ENCODE measurements at regions not wholly inside any gene's neighbourhood (a gene's known extent, or its start where the extent isn't known, plus 50 kb on each side); places are given as distances from the start of the nearest gene placed in this dataset.

DNA sequence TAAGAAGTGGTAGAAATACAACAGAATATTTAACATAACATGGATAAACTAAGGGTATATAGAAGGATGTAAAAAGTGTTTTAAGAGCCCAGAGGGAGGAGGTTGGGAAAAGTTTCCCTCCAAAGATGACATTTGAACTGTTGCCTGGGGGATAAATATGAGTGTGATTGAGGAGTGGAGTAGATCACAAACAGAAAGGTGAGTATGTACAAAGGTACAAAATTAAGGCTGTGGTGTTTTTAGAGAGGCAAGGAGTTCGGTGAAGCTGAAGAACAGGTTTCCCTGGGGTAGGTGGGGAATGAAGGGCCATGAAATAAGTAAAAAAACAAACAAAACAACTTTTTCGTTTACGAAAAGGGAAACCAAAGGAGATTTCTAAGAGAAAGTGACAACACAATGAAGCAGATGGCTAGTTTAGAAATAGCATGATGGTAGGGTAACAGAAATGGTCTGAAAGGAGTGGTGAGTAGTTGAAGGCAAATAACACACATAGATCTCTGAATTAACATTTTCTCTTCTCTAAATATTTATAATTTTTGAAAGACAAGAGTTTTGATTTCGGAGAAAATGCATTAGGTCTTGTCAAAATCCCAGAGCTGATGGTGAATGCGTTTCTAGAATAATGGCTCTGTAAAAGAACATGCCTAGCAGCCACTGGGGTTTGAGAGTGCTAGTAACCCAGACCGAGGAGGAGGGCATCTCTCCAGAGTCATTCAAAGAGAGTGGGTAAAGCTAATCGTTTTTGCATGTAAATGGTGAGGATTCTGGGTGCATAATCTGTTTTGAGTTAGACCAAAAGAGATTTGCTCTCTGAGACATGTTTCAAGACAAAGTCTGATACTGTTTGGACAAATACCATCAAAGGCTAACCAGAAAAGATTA lies 240.4 kb upstream of the DCN start:
- Histone ChIP-seq H3K27me3 (ENCODE audit: control insufficient read depth, insufficient read depth, low read length) (no peaks in the 10 kb centered on the region), H3K4me3 (ENCODE audit: low read length) (no peak overlapping the region), H3K9me3 (ENCODE audit: control insufficient read depth, low read depth, low read length) (no peaks in the 10 kb centered on the region), H3K27ac (ENCODE audit: low read length) (no peak overlapping the region), H3K4me1 (ENCODE audit: control insufficient read depth, low read depth, low read length) (peaks cover 12% of the 10 kb centered on the region), H3K36me3 (ENCODE audit: control insufficient read depth, low read depth, low read length) (no peaks in the 10 kb centered on the region), H3K9ac (ENCODE audit: low read length) (no peak overlapping the region)

DNA sequence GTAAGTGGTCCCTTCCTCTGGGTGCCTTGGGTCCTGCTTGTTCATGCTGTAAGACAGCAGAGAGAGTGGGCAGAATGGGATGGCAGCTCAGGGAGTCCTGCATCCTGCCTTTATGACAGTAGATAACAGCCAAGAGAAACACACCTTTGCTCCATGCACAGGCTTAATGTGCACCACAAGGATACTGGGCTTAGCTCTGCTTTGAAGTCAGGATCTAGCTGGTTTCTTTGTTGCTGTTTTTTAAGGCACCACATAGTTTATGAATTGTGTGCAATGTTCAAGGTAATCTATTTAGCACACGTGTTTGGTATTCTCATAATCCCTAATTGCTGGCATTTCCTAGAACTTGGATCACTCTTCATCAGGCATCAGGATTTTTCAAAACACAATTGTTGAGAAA lies 239.5 kb upstream of the DCN start:
- Histone ChIP-seq H3K27me3 (ENCODE audit: control insufficient read depth, insufficient read depth, low read length) (no peaks in the 10 kb centered on the region), H3K36me3 (ENCODE audit: control insufficient read depth, low read depth, low read length) (no peaks in the 10 kb centered on the region), H3K9me3 (ENCODE audit: control insufficient read depth, low read depth, low read length) (no peaks in the 10 kb centered on the region), H3K9ac (ENCODE audit: low read length) (no peak overlapping the region), H3K27ac (ENCODE audit: low read length) (no peak overlapping the region), H3K4me3 (ENCODE audit: low read length) (no peak overlapping the region), H3K4me1 (ENCODE audit: control insufficient read depth, low read depth, low read length) (peaks cover 12% of the 10 kb centered on the region)

DNA sequence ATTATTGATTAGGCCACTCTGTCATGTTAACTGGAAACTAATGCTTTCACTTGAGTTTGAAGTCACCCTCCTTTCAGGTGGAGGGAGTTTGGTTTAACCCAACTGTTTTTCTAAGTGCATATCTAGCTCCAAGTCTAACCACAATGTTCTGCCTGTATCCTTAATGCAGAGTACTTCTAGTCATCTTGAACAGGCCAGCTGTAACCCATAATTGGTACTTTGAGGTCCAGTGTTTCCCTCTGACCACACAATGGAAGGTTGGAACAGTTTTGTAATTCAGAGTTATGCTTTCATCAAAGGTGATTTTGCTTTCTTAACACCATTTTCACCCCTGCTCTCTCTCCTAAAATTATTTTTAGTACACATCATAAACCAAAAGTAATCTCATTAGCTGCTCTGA lies 237.2 kb upstream of the DCN start:
- Histone ChIP-seq H3K27ac (ENCODE audit: low read length) (no peak overlapping the region), H3K4me3 (ENCODE audit: low read length) (no peak overlapping the region), H3K4me1 (ENCODE audit: control insufficient read depth, low read depth, low read length) (peaks cover 16% of the 10 kb centered on the region), H3K36me3 (ENCODE audit: control insufficient read depth, low read depth, low read length) (no peaks in the 10 kb centered on the region), H3K27me3 (ENCODE audit: control insufficient read depth, insufficient read depth, low read length) (no peaks in the 10 kb centered on the region), H3K9me3 (ENCODE audit: control insufficient read depth, low read depth, low read length) (no peaks in the 10 kb centered on the region), H3K9ac (ENCODE audit: low read length) (no peak overlapping the region)

DNA sequence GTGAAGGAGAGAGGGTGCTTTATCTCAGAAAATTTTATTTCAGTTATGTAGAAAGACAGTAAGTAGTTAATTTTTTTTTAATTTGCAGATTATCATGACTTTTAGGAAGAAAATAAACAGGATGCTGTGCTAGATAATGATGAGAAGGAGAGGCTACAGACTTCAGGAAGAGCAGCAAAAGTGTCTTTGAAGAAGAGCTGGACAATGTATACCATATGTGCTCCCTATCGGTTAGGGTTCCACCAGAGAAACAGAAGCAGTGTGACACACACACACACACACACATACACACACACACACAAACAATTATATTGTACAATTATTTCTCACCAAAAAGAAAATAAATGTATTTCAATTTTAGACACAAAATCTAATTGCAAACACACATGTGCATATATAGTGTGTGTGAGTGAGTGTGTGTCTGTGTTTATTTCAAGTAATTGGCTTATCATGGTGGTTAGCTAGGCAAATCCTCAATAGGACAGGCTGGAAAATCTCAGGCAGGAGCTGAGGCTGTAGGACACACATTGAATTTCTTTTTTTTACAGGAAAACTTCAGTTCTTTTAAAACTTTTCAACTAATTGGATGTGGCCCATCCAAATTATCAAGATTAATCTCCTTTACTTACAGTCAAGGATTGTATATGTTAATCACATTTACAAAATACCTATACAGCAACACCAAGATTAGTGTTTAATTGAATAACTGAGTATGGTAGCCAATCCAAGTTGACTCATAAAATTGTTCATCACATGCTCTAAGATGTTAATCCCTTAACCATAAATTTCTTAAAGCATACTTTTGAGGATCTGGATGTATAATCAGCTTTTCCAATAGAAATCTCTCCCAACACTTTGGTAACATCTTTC lies 235.8 kb upstream of the DCN start:
- Histone ChIP-seq H3K27ac (ENCODE audit: low read length) (no peak overlapping the region), H3K4me3 (ENCODE audit: low read length) (no peak overlapping the region), H3K4me1 (ENCODE audit: control insufficient read depth, low read depth, low read length) (peaks cover 23% of the 10 kb centered on the region), H3K9me3 (ENCODE audit: control insufficient read depth, low read depth, low read length) (no peaks in the 10 kb centered on the region), H3K9ac (ENCODE audit: low read length) (no peak overlapping the region), H3K36me3 (ENCODE audit: control insufficient read depth, low read depth, low read length) (no peaks in the 10 kb centered on the region), H3K27me3 (ENCODE audit: control insufficient read depth, insufficient read depth, low read length) (no peaks in the 10 kb centered on the region)

DNA sequence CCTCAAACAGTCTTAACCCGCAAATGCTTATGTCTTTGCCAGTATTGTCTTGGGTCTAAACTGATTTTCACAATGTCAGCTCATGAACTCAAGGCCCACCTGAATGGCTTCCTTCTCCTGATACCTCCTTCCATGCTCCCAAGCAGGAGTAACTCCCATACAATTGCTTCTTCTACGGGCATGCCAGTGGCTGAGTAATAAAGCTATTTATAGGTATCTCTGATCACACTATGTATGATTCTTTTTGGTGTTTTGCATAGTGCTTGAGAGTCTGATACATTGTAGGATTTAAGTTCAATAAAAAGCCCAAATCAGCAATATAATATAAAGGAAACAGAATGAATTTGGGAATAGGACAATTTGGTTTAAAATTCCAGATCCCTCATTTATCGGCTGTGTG lies 235.0 kb upstream of the DCN start:
- H3K4me3 ChIP-seq (ENCODE audit: low read length): no peak overlapping the region

DNA sequence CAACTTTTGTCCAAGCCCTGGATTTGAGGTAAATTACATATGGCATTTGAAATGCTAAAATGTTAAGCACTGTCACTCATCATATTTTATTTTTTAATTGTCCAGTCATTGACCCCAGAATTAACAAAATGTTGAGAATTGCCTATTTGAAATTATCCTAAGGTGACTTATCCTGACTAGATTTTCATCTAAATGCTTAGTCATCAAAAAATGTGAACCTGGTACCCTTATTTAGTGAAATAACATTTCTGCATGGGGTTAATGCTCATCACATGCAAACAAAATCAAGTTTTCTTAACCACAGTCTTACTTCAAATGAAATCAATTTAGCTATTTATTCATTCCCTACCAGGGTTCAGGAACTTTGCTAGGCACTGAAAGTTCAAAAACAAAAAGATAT lies 232.0 kb upstream of the DCN start:
- no peak overlapping the region for H3K27ac ChIP-seq (ENCODE audit: low read length)
- peaks cover 15% of the 10 kb centered on the region for H3K4me1 ChIP-seq (ENCODE audit: control insufficient read depth, low read depth, low read length)

More for the DNA sequence above, 235.0 kb upstream of the DCN start:
- no peak overlapping the region for H3K9ac ChIP-seq (ENCODE audit: low read length)
- no peak overlapping the region for H3K27ac ChIP-seq (ENCODE audit: low read length)
- H3K4me1 ChIP-seq (ENCODE audit: control insufficient read depth, low read depth, low read length): peaks cover 16% of the 10 kb centered on the region
- H3K36me3 ChIP-seq (ENCODE audit: control insufficient read depth, low read depth, low read length): no peaks in the 10 kb centered on the region
- H3K27me3 ChIP-seq (ENCODE audit: control insufficient read depth, insufficient read depth, low read length): no peaks in the 10 kb centered on the region
- H3K9me3 ChIP-seq (ENCODE audit: control insufficient read depth, low read depth, low read length): no peaks in the 10 kb centered on the region

DNA sequence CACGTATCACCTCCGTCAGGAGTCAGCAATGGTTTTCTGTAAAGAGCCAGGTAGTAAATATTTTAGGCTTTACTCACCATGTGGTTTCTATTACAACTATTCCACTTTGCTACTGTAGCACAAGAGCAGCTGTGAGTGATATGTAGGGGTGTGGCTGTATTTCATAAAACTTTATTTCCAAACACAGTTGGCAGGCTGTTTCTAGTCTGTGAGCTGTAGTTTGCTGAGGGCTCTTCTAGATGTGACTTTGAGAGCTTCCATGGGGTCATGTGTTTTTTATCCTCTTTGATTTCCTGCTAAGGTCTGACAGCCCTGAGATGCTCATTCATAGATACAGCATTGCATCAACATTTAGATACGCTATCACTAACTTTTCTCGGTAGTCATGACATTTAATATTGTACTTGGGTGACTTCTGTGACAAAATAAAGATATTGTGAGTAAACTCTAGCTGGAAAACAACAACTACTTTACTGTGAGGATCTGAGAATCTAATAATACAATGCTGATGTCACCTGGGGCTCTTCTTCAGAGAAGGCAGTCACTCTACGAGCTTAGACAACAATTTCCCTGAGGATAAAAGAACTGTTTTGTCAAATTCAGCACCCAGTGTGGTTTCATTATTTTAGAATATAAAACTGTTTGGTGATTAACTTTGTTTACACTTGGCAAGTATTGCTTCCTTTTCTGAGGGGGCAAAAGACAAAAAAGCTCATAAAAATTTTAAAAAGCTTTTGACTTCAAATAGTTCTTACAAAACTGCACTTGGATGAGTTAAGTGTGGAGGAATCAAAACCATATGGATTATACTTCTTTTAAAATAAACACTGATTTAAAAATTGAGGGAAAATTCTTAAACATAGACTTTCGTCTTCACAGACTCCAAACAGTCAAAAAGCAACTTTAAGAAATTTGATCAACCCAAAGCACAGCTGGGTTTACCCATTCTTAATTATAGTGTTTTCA lies 231.2 kb upstream of the DCN start:
- peaks cover 15% of the 10 kb centered on the region for H3K4me1 ChIP-seq (ENCODE audit: control insufficient read depth, low read depth, low read length)
- H3K4me3 ChIP-seq (ENCODE audit: low read length): no peak overlapping the region
- H3K36me3 ChIP-seq (ENCODE audit: control insufficient read depth, low read depth, low read length): no peaks in the 10 kb centered on the region
- H3K9ac ChIP-seq (ENCODE audit: low read length): no peak overlapping the region
- H3K9me3 ChIP-seq (ENCODE audit: control insufficient read depth, low read depth, low read length): no peaks in the 10 kb centered on the region
- no peak overlapping the region for H3K27ac ChIP-seq (ENCODE audit: low read length)
- no peaks in the 10 kb centered on the region for H3K27me3 ChIP-seq (ENCODE audit: control insufficient read depth, insufficient read depth, low read length)

More for the DNA sequence above, 232.0 kb upstream of the DCN start:
- no peak overlapping the region for H3K4me3 ChIP-seq (ENCODE audit: low read length)
- H3K27me3 ChIP-seq (ENCODE audit: control insufficient read depth, insufficient read depth, low read length): no peaks in the 10 kb centered on the region
- H3K9ac ChIP-seq (ENCODE audit: low read length): no peak overlapping the region
- no peaks in the 10 kb centered on the region for H3K36me3 ChIP-seq (ENCODE audit: control insufficient read depth, low read depth, low read length)
- no peaks in the 10 kb centered on the region for H3K9me3 ChIP-seq (ENCODE audit: control insufficient read depth, low read depth, low read length)

DNA sequence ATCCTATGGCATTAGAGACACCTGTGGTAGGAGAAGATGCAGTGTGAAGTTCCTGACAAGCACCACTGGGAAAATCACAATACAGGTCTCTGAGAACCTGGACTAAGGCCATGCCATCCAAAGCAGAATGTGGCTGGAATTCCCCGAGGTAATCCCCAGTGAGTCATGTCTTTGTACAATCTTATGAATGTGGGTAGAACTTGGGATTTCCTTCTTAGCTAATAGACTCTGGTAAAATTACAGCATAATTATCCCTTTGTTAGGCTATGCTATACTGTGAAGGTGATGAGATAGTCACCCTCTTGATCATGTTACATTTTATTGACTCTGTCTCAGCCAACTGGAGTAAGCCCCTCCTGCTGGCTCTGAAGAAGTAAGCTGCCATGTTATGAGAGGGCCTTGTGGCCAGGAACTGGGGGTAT lies 224.3 kb upstream of the DCN start:
- Histone ChIP-seq H3K4me1 (ENCODE audit: control insufficient read depth, low read depth, low read length) (no peaks in the 10 kb centered on the region), H3K36me3 (ENCODE audit: control insufficient read depth, low read depth, low read length) (no peaks in the 10 kb centered on the region), H3K27ac (ENCODE audit: low read length) (no peak overlapping the region), H3K9me3 (ENCODE audit: control insufficient read depth, low read depth, low read length) (no peaks in the 10 kb centered on the region), H3K27me3 (ENCODE audit: control insufficient read depth, insufficient read depth, low read length) (no peaks in the 10 kb centered on the region), H3K9ac (ENCODE audit: low read length) (no peak overlapping the region), H3K4me3 (ENCODE audit: low read length) (no peak overlapping the region)

DNA sequence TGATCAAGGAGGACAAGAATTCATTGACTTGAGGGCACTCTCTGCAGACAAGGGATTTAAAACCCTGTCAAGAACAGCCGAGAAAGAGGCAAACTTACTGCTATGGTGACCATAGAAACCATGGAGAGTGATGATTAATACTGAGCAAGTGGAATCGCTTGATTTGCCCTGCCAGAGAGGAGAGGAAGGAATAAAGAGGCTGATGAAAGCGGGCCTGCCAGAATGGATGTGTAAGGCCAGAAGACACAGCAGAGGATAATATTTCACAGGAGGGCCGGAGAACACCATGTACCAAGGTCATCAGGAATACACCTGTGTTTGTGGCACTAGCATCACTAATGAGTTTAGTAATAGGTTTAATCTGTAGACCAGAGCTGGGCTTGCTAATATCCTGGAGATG lies 221.8 kb upstream of the DCN start:
- no peak overlapping the region for H3K27ac ChIP-seq (ENCODE audit: low read length)
- H3K9me3 ChIP-seq (ENCODE audit: control insufficient read depth, low read depth, low read length): no peaks in the 10 kb centered on the region
- no peak overlapping the region for H3K4me3 ChIP-seq (ENCODE audit: low read length)
- H3K4me1 ChIP-seq (ENCODE audit: control insufficient read depth, low read depth, low read length): no peaks in the 10 kb centered on the region
- H3K9ac ChIP-seq (ENCODE audit: low read length): no peak overlapping the region
- H3K27me3 ChIP-seq (ENCODE audit: control insufficient read depth, insufficient read depth, low read length): no peaks in the 10 kb centered on the region
- no peaks in the 10 kb centered on the region for H3K36me3 ChIP-seq (ENCODE audit: control insufficient read depth, low read depth, low read length)

DNA sequence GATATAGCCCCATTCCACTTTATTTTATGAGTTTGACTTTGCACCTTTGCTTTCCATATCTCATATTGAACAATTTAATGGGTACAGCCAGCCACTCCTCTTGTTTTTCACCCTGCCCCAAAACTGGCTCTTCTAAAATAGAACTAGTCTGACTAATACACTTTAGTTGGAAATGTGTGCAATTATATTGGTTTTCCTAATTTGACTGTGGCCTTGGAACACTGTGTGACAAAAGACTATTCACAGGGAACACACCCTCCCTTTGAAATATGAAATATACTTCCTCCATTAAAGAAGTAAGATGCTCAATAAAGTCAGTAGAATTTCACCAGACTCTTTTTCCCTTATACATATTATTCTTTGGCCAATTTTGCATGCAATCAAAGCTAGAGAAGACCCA lies 218.6 kb upstream of the DCN start:
- H3K4me3 ChIP-seq (ENCODE audit: low read length): no peak overlapping the region
- no peaks in the 10 kb centered on the region for H3K4me1 ChIP-seq (ENCODE audit: control insufficient read depth, low read depth, low read length)
- no peak overlapping the region for H3K9ac ChIP-seq (ENCODE audit: low read length)
- no peaks in the 10 kb centered on the region for H3K9me3 ChIP-seq (ENCODE audit: control insufficient read depth, low read depth, low read length)
- H3K27me3 ChIP-seq (ENCODE audit: control insufficient read depth, insufficient read depth, low read length): no peaks in the 10 kb centered on the region
- no peaks in the 10 kb centered on the region for H3K36me3 ChIP-seq (ENCODE audit: control insufficient read depth, low read depth, low read length)
- no peak overlapping the region for H3K27ac ChIP-seq (ENCODE audit: low read length)

DNA sequence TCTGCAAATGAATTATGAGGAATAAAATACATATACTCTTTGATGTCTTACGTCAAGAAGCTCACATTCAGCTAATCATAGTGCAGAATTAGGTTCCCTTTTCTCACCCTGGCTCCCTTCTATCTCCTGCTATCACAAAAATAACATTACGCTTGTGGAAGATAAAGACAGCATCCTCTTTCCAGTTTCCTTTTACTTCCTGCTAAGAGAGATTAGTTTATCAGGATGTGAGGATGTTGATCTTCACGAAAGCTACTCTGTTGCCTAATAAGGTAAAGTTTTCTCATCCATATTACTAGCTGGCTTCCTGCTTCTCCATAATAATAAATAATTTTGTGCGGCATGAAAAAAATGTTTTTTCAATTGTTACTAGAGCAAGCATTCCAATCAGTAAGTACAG lies 217.7 kb upstream of the DCN start:
- no peaks in the 10 kb centered on the region for H3K36me3 ChIP-seq (ENCODE audit: control insufficient read depth, low read depth, low read length)
- H3K9me3 ChIP-seq (ENCODE audit: control insufficient read depth, low read depth, low read length): no peaks in the 10 kb centered on the region
- H3K27ac ChIP-seq (ENCODE audit: low read length): no peak overlapping the region
- no peaks in the 10 kb centered on the region for H3K27me3 ChIP-seq (ENCODE audit: control insufficient read depth, insufficient read depth, low read length)
- H3K4me3 ChIP-seq (ENCODE audit: low read length): no peak overlapping the region
- H3K9ac ChIP-seq (ENCODE audit: low read length): no peak overlapping the region
- H3K4me1 ChIP-seq (ENCODE audit: control insufficient read depth, low read depth, low read length): no peaks in the 10 kb centered on the region
